K562 (cell line): ENCODE measurements at regions not wholly inside any gene's neighbourhood (a gene's known extent, or its start where the extent isn't known, plus 50 kb on each side); places are given as distances from the start of the nearest gene placed in this dataset.

Experiments
- ATAC-seq: fragments of 200-7000 bp; cut with Tn5 transposase; 3 replicates; pipeline ENCODE4 v1.9.1; 2020; ENCODE audit warnings: moderate library complexity
- BruUV-seq: library from RNA; stranded (reverse); fragments of 400-500 nt; replicated peaks from 2 replicates; lab custom pipeline; 2021; lab: Mats Ljungman, UMichigan
- CTCF ChIA-PET: fragments of 300-600 bp; formaldehyde crosslinking; extraction: SDS; loops from one replicate; lab custom pipeline; 2021; ENCODE audit warnings: low intra/inter-chr PET ratio; lab: Yijun Ruan, JAX
- POLR2A ChIA-PET: fragments of 300-600, 350-650 bp; sonication (Branson Sonifier 250); formaldehyde crosslinking; extraction: SDS; loops from one replicate; lab custom pipeline; 2021; ENCODE audit warnings: antibody characterized with exemption, inconsistent platforms; lab: Yijun Ruan, JAX
- DNase-seq, 4 experiments: peaks; one replicate each; pipeline versions ENCODE4 v3.0.0 to v3.0.0-alpha.2; 2011 to 2018; ENCODE audit warnings: low spot score in 3 of 4, mixed read lengths in 3 of 4; ENCODE audit errors: extremely low read depth in 1 of 4
- FAIRE-seq: peaks from 2 replicates; lab custom pipeline; 2011; peaks lifted over from hg19 to GRCh38; lab: Jason Lieb, UNC
- H2AFZ ChIP-seq: 2 replicates; pipeline ENCODE4 v1.6.0; 2011; ENCODE audit warnings: low read depth, low read length, control low read depth, inconsistent platforms
- H3K27ac ChIP-seq: fragments of 200-600 bp; 3 replicates; pipeline ENCODE4 v1.8.0; 2011; ENCODE audit warnings: low read depth, mild to moderate bottlenecking, control low read depth, inconsistent platforms, low read length, moderate library complexity, mixed read lengths; ENCODE audit errors: extremely low read depth
- H3K27me3 ChIP-seq, 2 experiments: fragments of 300-600 bp in 1 of 2; 2 replicates in 1 of 2; 3 replicates in 1 of 2; pipeline versions ENCODE4 v1.6.0 to v1.8.0; 2011; ENCODE audit warnings: inconsistent platforms in 2 of 2, low read length in 2 of 2, mild to moderate bottlenecking in 1 of 2, mixed read lengths in 1 of 2, moderate library complexity in 1 of 2; ENCODE audit not compliant: control insufficient read depth in 2 of 2, insufficient read depth in 2 of 2
- H3K36me3 ChIP-seq: fragments of 300-600 bp; 3 replicates; pipeline ENCODE4 v1.8.0; 2011; ENCODE audit warnings: mild to moderate bottlenecking, low read length, inconsistent platforms; ENCODE audit not compliant: control insufficient read depth, insufficient read depth
- H3K4me1 ChIP-seq, 2 experiments: fragments of 200-600 bp in 1 of 2; replicated peaks in 1 of 2; 2 replicates in 1 of 2; 3 replicates in 1 of 2; pipeline versions ENCODE4 v1.5.1 to v1.8.0; 2011; ENCODE audit warnings: inconsistent platforms in 2 of 2, low read length in 2 of 2, mild to moderate bottlenecking in 1 of 2, mixed read lengths in 1 of 2, moderate library complexity in 1 of 2; ENCODE audit not compliant: control insufficient read depth in 2 of 2, insufficient read depth in 2 of 2
- H3K4me2 ChIP-seq: 2 replicates; pipeline ENCODE4 v1.6.1; 2011; ENCODE audit warnings: low read length, control low read depth, inconsistent platforms, mixed read lengths; ENCODE audit not compliant: insufficient read depth
- H3K4me3 ChIP-seq: fragments of 200-600 bp; sonication (generic), shearing (Covaris generic); 2 replicates; pipeline ENCODE4 v1.5.1; 2016; ENCODE audit warnings: control low read depth, inconsistent platforms
- H3K79me2 ChIP-seq: fragments of 200-600 bp; 3 replicates; pipeline ENCODE4 v1.8.0; 2011; ENCODE audit warnings: low read length, inconsistent platforms; ENCODE audit not compliant: control insufficient read depth, insufficient read depth
- H3K9ac ChIP-seq, 2 experiments: 2 replicates each; pipeline versions ENCODE4 v1.6.0 to v1.6.1; 2011; ENCODE audit warnings: low read depth in 2 of 2, low read length in 2 of 2, control low read depth in 1 of 2, inconsistent platforms in 1 of 2, mild to moderate bottlenecking in 1 of 2, mixed read lengths in 1 of 2; ENCODE audit not compliant: insufficient read depth in 1 of 2
- H3K9me1 ChIP-seq: one replicate; pipeline ENCODE4 v1.6.0; 2011; ENCODE audit warnings: inconsistent platforms, mild to moderate bottlenecking, low read length, moderate library complexity; ENCODE audit not compliant: control insufficient read depth, insufficient read depth
- H3K9me3 ChIP-seq: replicated peaks from 2 replicates; pipeline ENCODE4 v1.5.1; 2011; ENCODE audit warnings: low read depth, low read length, inconsistent platforms; ENCODE audit not compliant: control insufficient read depth, insufficient read depth
- H4K20me1 ChIP-seq: replicated peaks from 2 replicates; pipeline ENCODE4 v1.6.1; 2011; ENCODE audit warnings: low read length, inconsistent platforms, mixed read lengths; ENCODE audit not compliant: control insufficient read depth, insufficient read depth
- BDP1 ChIP-seq: IDR thresholded peaks from 3 replicates; pipeline ENCODE4 v1.6.1; 2011; ENCODE audit not compliant: insufficient read length, insufficient read depth
- CREBBP ChIP-seq: IDR thresholded peaks from one replicate; pipeline ENCODE4 v1.6.1; 2012; ENCODE audit warnings: low read depth, mild to moderate bottlenecking, control low read depth, inconsistent platforms, low read length
- HLTF ChIP-seq: fragments of 450-650 bp; IDR thresholded peaks from 2 replicates; pipeline ENCODE4 v1.6.1; 2016
- HNRNPH1 ChIP-seq: fragments of 200-400 bp; formaldehyde crosslinking; optimal IDR thresholded peaks from 2 replicates; pipeline ENCODE3; 2017; ENCODE audit warnings: low read depth, mild to moderate bottlenecking, low read length, moderate library complexity
- NFIX ChIP-seq: fragments of 250-450 bp; sonication (Bioruptor Pico); IDR thresholded peaks from 2 replicates; pipeline ENCODE4 v1.4.0; 2020; ENCODE audit warnings: low read depth, mild to moderate bottlenecking, moderate library complexity
- RAD21 ChIP-seq, 2 experiments: fragments of 250-450 bp in 1 of 2; fragments of 450-650 bp in 1 of 2; sonication (Bioruptor Pico) in 1 of 2; formaldehyde crosslinking in 1 of 2; IDR thresholded peaks in 1 of 2; conservative IDR thresholded peaks in 1 of 2; 2 replicates each; pipeline versions ENCODE4 v1.4.0 to v1.8.0; 2020 to 2022; ENCODE audit warnings: mild to moderate bottlenecking in 2 of 2, moderate library complexity in 1 of 2
- ZNF124 ChIP-seq: sonication (generic); formaldehyde crosslinking; IDR thresholded peaks from 2 replicates; pipeline ENCODE4 v1.8.1; 2022; ENCODE audit warnings: missing genetic modification reagents
- ZNF143 ChIP-seq: sonication (generic); formaldehyde crosslinking; IDR thresholded peaks from 2 replicates; pipeline ENCODE4 v1.9.0; 2022; ENCODE audit warnings: mild to moderate bottlenecking, missing genetic modification reagents
- WGBS: fragments of 100-300 bp; shearing (Covaris generic); methylation state at CpG from one replicate; pipeline ENCODE4 v1.1.6; 2016; ENCODE audit warnings: low coverage, mixed read lengths; ENCODE audit not compliant: insufficient coverage; ENCODE audit errors: missing lambda C conversion rate; 5-methylcytosine and 5-hydroxymethylcytosine counted together
- in situ Hi-C: fragments of 300-500 bp; cut with MboI; formaldehyde crosslinking; loops from 4 replicates; pipeline ENCODE4 v1.15.0; 2018; ENCODE audit warnings: inconsistent platforms, mixed read lengths
- intact Hi-C: fragments of 100-400 bp; cut with micrococcal nuclease; formaldehyde crosslinking; loops from 2 replicates; pipeline ENCODE4 v1.14.2; 2022
- TF ChIP-seq, protein P1 (sequence below): sonication (generic); formaldehyde crosslinking; IDR thresholded peaks from 2 replicates; pipeline ENCODE4 v1.8.1; 2023; ENCODE audit warnings: missing genetic modification reagents, mild to moderate bottlenecking, borderline replicate concordance
- TF ChIP-seq, protein P2 (sequence below): fragments of 250-450 bp; sonication (Bioruptor Pico); IDR thresholded peaks from 2 replicates; pipeline ENCODE4 v1.8.0; 2021; ENCODE audit warnings: borderline replicate concordance, mild to moderate bottlenecking, moderate library complexity; ENCODE audit not compliant: poor library complexity, severe bottlenecking

DNA sequence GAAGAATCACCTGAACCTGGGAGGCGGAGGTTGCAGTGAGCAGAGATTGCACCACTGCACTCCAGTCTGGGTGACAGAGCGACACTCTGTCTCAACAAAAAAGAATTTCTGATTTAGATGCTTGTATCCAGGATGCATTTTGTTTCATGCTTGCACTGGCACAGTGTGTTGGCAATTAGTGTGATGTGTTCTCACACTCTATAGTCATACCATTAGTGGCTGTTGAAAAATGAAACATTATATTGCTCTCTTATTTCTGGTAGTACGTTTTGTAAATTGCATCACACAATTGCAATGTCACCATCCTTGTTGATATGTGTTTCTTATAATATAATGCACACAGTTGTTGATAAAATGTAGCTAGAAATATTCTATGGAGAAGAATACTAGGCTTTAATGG lies 51.3 kb upstream of the RMST start:
- no peak for FAIRE-seq
- in situ Hi-C loops = no loop called here
- H4K20me1 ChIP-seq = no peaks in the 10 kb centered on the region
- no peaks in the 10 kb centered on the region for H3K27me3 ChIP-seq
- no peak for DNase-seq
- no peaks in the 10 kb centered on the region; the same call in 1 of the 2 replicates for H3K9me3 ChIP-seq
- H3K4me2 ChIP-seq = no peak overlapping the region
- 0% methylated on average over 3 of the region's 3 CpGs for WGBS
- no peaks in the 10 kb centered on the region for H3K79me2 ChIP-seq
- no peaks in the 10 kb centered on the region for H3K4me1 ChIP-seq
- H3K36me3 ChIP-seq = no peaks in the 10 kb centered on the region
- no peak for ATAC-seq
- H3K27ac ChIP-seq = no peak overlapping the region
- no peak overlapping the region for H3K4me3 ChIP-seq
- H2AFZ ChIP-seq = no peak overlapping the region
- no peaks in the 10 kb centered on the region for H3K9me1 ChIP-seq
- no TSS peak for BruUV-seq
- H3K9ac ChIP-seq = no peak overlapping the region
- intact Hi-C loops = no loop called here
- POLR2A ChIA-PET = no interaction called here
- TF ChIP-seq NFIX (CRISPR knock-in tag) = no peak
- no peak for TF ChIP-seq BDP1
- TF ChIP-seq RAD21 (CRISPR knock-in tag; conservative IDR thresholded peaks at IDR 0.05 in 1 of 2, IDR thresholded peaks at IDR 0.05 in 1 of 2) = no peak
- TF ChIP-seq HLTF = no peak
- TF ChIP-seq, protein P1, sequence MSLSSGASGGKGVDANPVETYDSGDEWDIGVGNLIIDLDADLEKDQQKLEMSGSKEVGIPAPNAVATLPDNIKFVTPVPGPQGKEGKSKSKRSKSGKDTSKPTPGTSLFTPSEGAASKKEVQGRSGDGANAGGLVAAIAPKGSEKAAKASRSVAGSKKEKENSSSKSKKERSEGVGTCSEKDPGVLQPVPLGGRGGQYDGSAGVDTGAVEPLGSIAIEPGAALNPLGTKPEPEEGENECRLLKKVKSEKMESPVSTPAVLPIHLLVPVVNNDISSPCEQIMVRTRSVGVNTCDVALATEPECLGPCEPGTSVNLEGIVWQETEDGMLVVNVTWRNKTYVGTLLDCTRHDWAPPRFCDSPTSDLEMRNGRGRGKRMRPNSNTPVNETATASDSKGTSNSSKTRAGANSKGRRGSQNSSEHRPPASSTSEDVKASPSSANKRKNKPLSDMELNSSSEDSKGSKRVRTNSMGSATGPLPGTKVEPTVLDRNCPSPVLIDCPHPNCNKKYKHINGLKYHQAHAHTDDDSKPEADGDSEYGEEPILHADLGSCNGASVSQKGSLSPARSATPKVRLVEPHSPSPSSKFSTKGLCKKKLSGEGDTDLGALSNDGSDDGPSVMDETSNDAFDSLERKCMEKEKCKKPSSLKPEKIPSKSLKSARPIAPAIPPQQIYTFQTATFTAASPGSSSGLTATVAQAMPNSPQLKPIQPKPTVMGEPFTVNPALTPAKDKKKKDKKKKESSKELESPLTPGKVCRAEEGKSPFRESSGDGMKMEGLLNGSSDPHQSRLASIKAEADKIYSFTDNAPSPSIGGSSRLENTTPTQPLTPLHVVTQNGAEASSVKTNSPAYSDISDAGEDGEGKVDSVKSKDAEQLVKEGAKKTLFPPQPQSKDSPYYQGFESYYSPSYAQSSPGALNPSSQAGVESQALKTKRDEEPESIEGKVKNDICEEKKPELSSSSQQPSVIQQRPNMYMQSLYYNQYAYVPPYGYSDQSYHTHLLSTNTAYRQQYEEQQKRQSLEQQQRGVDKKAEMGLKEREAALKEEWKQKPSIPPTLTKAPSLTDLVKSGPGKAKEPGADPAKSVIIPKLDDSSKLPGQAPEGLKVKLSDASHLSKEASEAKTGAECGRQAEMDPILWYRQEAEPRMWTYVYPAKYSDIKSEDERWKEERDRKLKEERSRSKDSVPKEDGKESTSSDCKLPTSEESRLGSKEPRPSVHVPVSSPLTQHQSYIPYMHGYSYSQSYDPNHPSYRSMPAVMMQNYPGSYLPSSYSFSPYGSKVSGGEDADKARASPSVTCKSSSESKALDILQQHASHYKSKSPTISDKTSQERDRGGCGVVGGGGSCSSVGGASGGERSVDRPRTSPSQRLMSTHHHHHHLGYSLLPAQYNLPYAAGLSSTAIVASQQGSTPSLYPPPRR (CRISPR knock-in tag) = no peak
- no peak for TF ChIP-seq HNRNPH1
- TF ChIP-seq, protein P2, sequence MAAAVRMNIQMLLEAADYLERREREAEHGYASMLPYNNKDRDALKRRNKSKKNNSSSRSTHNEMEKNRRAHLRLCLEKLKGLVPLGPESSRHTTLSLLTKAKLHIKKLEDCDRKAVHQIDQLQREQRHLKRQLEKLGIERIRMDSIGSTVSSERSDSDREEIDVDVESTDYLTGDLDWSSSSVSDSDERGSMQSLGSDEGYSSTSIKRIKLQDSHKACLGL (CRISPR knock-in tag) = no peak
- TF ChIP-seq ZNF143 = no peak
- TF ChIP-seq CREBBP = no peak
- no peak for TF ChIP-seq ZNF124 (CRISPR knock-in tag)
- CTCF ChIA-PET = no interaction called here
